DMS53 treated with DMSO at 0.1 percent for 48 hours (cell line): ENCODE measurements at regions not wholly inside any gene's neighbourhood (a gene's known extent, or its start where the extent isn't known, plus 50 kb on each side); places are given as distances from the start of the nearest gene placed in this dataset.

ENCODE experiments used
- DNase-seq: peaks from one replicate; lab custom pipeline; 2025; ENCODE audit not compliant: unreplicated experiment; lab: John Stamatoyannopoulos, UW

DNA sequence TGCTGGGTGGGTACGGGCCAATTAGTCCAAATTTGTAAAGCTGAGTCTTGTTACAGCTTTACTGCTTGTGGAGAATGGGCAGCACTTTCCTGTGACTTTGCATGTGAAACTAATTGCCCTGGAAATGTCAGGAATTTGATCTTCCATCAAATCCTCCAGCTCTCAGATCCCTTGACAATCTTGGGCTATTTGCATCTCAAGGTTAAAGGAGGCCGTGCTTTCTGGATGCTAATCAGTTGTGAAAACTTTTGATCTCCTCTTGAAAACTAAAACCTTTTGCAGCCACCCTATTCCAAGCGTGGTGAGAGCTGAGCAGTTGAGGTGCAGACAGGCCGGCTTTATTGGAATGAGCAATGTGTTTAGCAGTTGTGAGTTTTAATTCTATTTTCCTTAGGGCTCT is 68.0 kb upstream of the CLINT1 start:
- no peak for DNase-seq

DNA sequence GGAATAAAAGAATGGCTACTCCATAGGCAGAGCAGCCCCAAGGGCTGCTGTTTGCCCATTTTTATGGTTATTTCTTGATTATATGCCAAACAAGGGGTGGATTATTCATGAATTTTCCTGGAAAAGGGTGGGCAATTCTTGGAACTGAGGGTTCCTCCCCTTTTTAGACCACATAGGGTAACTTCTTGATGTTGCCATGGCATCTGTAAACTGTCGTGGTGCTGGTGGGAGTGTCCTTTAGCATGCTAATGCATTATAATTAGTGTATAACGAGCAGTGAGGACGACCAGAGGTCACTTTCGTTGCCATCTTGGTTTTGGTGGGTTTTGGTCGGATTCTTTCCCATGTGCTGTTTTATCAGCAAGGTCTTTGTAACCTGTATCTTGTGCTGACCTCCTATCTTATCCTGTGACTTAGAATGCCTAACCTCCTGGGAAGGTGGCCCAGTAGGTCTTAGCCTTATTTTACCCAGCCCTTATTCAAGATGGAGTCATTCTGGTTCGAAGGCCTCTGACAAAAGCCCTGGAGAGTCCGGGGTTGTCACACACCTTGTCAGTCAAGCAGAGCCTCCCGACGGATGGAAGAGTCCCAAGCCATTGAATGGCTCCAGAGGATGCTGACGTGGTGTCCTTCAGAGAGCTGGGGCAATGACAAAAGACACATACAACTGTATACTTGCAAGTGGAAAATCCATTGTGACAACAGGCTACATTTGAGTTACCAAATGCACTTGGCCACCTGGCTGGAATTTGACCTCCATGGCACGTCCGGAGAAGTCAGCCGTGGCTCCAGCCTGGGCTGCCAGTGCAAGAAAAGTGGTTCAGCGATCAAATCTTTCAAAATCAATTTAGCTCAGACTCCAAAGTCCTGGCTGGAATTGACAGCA is 67.1 kb upstream of the CLINT1 start:
- DNase-seq, result no peak

DNA sequence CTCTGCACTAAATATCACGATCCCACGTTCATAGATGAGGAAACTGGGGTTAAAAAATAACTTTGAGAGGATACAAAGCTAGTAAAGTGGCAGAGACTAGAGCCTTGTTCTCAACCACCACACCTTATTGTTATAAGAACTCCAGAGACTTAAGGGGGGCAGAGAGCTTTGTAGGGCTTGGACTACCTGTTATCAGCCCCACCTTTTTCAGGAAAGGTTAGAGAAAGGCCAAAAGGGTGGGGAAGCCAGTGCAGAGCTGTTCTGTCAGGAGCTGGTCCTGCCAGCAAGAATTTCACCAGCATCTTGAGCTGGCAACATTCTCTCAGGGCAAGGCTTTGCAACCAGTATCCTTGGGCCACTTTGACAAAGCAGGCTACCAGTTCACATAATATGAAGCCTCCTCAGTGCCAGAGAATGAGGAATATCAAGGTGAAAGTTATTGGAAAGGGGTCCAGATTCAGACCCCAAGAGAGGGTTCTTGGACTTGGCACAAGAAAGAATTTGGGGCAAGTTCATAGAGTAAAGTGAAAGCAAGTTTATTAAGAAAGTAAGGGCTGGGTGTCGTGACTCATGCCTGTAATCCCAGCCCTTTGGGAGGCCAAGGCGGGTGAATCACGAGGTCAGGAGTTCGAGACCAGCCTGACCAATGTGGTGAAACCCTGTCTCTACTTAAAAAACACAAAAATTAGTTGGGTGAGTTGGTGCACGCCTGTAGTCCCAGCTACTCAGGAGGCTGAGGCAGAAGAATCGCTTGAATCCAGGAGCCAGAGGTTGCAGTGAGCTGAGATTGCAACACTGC is 66.2 kb upstream of the CLINT1 start:
- no peak for DNase-seq

DNA sequence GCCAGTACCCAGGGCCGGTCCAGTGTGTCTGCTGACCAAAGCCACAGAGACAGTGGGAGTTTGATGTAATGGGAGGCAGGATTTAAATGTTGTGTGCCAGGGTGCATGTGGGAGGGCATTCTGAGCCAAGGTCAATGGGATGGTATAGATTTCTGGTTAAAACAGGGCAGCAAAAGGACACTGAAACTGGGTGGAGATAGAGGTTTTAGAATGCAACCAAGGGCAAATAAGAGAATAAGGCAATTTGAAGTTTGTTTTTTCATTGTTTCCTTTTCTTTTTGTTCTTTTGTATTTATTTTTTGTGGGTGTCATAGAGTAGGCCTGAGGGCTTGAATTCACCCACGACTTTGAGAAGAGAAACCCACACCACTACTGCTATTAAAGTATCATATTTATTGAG is 65.5 kb upstream of the CLINT1 start:
- no peak for DNase-seq

DNA sequence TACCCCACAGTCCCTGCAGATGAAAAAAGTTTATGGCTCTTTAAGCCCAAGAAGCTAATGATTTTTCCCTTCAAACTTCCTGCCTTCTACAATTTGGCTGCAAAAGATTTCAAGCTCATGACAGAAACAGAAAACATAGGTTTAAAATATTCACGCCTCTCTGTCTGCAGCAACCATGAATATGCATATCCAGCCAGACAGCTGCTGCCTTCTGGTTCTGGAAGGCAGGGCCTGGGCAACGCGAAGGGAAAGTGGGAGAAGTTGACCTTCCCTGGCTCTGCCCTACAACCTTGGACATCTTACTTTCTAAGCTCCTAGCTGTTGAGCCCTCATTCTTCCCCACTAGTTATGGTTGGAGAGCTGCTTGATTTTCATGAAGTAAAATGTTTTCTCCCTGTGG is 64.8 kb upstream of the CLINT1 start:
- no peak for DNase-seq

DNA sequence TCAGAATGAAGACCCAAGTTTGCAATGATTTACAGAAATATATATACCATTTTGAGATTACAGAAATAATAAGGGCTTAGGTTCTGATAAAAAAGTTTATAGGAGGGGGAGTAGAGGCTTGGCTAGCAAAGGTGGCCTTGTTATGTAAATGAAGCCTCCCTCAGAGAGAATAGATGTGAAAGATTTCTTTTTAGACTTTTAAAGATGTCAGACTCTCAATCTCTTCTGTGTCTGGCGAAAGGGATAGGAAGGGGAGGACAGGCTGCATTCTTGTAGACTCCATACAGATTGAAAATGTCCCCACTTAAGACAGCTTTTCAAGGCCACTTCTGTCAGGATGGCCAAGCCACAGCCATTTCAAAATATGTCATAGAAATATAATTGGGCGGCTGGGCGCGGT is 63.1 kb upstream of the CLINT1 start:
- no peak for DNase-seq

DNA sequence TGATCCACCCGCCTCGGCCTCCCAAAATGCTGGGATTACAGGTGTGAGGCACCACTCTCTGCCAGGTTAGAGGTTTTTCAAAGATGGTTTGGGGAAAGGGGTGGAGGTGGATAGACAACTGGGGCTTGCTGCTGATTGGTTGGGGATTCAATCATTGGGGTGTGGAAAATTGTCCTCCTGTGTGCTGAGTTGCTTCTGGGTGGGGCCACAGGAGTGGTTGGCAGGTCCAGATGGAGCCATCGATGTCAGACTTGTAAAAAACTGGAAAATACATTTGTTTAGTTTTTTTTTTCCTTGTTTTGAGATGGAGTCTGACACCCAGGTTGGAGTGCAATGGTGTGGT is 61.9 kb upstream of the CLINT1 start:
- DNase-seq, result no peak

DNA sequence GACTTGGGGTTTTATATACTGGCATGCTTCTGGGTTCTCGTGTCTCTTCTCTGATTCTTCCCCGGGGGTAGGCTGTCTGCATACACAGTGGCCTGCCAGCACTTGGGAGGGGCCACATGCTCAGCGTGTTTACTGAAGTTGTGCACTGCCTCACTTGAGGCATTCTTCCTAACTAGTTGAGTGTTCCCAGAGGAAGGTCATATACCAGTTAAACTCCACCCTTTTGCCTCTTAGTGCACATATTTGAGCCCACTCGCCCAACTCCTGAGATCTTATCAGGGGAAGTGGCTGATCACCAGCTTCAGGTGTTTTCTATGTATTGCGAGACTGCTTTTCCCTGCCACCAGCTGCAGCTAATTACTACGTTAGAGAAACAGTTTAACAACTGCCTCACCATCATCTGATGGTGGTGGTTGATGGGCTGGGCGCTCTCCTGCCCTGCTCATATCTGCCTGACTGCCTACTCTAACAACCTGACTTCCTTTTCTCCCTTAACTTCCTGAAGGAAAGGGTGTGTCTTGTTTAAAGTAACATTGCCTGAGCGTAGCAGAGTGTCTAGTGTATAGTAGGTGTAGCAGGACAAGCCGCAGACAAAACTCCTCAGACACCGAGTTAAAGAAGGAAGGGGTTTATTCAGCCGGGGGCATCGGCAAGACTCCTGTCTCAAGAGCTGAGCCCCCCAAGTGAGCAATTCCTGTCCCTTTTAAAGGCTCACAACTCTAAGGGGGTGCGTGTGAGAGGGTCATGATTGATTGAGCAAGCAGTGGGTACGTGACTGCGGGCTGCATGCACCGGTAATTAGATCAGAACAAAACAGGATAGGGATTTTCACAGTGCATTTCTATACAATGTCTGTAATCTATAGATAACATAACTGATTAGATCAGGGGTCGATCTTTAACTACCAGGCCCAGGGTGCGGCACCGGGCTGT is 60.1 kb upstream of the CLINT1 start:
- DNase-seq, result no peak

DNA sequence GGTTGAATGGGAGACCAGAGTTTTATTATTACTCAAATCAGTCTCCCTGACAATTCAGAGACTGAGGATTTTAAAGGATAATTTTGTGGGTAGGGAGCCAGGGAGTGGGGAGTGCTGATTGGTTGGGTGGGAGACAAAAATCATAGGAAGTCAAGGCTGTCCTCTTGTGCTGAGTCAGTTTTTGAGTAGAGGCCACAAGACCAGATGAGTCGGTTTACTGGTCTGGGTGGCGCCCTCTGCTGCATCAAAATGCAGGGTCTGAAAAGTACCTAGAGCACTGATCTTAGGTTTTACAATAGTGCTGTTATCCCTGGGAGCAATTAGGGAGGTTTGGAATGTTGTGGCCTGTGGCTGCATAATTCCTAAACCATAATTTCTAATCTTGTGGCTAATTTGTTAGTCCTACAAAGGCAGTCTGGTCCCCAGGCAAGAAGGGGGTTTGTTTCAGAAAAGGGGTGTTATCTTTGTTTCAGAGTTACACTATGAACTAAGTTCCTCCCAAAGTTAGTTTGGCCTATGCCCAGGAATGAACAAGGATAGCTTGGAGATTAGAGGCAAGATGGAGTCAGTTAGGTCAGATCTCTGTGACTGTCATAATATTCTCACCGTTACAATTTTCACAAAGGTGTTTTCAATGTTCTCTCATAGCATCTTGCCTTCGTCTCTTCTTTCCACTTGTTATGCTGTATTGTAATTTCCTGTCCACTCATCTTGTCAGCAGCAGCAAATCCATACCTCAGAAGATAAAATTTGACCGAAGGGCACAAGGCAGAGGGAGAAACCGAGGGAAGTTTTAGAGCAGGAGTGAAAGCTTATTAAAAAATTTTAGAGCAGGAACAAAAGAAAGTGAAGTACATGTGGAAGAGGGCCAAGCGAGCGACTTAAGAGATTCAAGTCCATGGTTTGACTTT is 59.2 kb upstream of the CLINT1 start:
- peak; percentile 50 for DNase-seq

DNA sequence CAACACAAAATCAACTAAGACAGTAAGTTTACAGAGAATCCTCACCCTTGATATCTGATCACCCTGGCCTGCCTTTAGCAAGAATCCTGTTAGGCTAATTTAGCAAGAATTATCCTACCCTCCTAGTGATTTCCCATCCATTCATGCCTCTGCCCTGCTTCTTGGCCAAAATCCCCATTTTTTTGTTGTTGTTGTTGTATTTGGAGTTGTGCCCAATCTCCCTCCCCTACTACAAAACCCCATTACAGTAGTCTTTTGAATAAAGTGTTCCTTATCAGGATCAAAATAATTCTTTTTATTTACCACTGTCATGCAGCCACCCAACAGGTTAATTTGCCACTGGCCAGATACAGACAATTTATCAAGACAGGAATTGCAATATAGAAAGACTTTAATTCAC is 58.5 kb upstream of the CLINT1 start:
- DNase-seq, result no peak

DNA sequence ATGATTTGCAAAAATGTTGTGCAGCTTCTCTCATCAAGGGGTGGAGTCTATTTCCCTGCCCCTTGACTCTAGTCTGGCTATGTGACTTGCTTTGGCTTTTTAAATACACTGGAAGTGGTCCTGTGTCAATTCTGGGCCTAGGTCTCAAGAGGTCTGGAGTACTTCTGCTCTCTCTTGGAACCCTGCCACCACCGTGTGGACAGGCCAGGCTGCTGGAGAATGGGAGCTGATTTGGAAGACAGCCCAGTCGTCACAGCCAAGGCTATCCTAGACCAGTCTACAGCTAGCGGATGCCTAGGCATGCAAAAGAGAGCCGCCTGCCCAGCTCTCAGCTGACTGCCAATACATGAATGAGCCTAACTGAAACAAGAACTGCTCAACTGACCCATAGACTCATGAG is 56.7 kb upstream of the CLINT1 start:
- DNase-seq, result peak; percentile 88

DNA sequence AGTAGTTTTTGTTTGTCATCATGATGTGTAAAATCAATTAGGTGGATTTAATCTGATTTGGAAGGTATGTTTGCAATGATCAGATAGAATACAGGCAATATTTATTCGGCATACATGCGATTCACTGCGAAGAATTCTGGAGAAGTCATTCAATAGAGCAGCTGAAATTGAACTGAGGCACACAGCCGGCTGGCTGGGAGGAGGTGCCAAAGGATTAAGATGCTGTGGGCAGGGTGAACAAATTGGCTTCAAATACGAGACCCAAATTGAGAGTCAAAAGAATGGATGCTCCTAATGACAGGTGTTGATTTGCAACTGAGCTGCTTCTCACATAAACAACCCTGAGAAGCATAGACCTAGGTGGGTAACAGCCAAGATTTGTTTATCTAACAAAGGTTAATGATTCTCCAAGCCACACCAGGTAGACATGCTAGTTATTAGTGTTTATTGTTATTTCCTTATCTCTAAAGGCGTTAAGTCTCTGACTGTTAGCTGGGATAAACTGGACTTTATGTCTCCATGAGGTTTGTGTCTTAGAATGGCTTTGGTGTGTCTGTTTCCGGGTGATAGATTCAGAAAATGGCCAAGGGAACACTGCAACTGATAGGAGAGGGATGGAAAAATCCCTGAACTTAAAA is 55.3 kb upstream of the CLINT1 start:
- DNase-seq, result peak; percentile 27

DNA sequence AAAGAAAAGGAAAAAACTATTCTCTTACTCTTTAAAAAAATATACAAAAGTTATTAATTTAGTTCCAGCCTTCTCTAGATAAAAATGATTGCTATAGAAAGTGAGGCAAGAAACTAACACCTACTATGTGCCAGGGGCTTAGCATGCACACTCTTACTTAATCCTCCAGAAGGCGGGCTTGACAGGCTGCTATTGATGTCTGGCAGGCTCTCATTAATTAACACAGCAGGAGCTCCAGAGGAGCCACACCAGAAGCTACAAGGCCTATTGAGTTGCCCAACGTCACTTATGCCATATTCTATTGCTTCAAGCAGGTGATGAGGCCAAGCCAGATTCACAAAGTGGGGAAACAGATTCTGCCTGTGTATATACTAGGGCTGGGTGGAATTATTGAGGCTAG is 54.6 kb upstream of the CLINT1 start:
- peak; percentile 47 for DNase-seq

DNA sequence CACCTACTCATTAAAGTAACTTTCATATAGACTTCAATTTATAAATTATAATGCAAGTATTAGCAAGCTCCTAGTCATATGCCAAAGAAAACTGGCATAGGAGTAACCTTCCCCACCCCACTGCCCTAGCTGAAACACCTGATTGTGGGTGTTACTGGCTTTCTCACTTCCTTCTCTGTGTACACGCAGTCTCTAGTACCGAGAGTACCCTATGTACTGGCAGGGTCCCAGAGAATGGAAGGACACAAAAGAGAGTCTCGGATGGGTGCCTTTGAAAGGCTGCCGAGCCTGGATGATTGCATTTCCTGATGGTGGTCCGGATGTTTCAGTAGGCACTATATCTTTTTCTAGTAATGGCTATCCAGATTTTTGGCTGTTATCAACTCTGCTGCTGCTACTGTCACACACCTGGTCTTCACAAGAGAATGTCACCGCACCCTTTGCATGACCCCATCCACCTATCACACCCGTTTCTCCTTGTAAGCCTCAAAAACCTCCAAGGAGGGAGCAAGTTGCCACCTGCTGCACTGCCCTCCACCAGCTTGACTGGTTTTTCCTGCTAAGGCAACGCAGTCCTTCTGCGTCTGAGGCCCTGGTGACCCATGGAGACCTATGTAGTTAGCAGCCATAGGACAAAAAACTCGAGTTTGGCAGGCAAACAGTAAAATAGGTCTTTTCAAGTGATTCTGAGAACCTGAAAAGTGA is 53.8 kb upstream of the CLINT1 start:
- DNase-seq, result peak; percentile 99

DNA sequence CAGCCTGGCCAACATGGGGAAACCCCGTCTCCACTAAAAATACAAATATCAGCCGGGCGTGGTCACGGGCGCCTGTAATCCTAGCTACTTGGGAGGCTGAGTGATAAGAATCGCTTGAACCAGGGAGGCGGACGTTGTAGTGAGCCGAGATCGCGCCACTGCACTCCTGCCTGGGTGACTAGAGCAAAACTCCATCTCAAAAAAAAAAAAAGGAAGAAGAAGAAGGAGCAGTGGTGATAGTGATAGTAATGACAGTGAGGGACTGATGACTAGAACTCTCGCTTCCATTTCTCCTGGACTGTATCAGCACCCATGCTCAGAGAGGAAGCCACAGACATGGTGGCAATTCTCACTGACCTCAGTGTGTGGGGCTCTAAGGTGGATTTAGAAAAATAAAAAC is 52.6 kb upstream of the CLINT1 start:
- no peak for DNase-seq
